ENCODE measurements at regions not wholly inside any gene's neighbourhood (a gene's known extent, or its start where the extent isn't known, plus 50 kb on each side); places are given as distances from the start of the nearest gene placed in this dataset.
A peak's percentile ranks its signal among the peaks of the same experiment; 100 is the strongest.
"Not testable (repeated sequence)": the region's sequence is repeated elsewhere in the genome, so short reads cannot be mapped to it uniquely, and the experiment has no call there.

DNA sequence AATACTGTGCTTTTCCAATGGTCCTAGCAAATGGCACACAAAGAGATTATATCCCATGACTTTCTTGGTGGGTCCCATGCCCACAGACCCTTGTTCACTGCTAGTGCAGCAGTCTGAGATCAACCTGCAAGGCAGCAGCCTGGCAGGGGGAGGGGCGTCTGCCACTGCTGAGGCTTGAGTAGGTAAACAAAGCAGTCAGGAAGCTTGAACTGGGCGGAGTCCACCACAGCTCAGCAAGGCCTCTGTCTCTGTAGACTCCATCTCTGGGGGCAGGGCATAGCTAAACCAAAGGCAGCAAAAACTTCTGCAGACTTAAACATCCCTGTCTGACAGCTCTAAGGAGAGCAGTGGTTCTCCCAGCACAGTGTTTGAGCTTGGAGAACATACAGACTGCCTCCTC lies 82.9 kb downstream of the ZNF737 start:
- DNase-seq (ENCODE audit: extremely low spot score, insufficient read length, low read depth) (no peak), FAIRE-seq (no peak)

DNA sequence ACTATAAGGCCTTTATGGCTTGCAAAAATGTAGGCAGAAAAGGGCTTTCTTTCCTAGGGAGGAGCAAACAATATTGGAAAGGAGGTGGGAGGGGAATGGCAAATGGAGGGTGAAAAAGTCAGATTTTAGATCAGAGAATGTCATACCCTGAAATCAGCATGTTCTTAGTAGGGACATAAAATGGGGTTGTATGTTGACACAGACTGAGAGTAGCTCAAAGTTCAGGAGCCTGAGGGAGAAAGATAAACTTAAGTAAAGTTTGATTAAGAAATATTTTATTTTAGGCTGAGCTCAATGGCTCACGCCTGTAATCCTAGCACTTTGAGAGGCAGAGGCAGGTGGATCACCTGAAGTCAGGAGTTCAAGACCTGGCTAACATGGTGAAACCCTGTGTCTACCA lies 83.8 kb downstream of the ZNF737 start:
- no peak for FAIRE-seq
- no peak for DNase-seq (ENCODE audit: extremely low spot score, insufficient read length, low read depth)

DNA sequence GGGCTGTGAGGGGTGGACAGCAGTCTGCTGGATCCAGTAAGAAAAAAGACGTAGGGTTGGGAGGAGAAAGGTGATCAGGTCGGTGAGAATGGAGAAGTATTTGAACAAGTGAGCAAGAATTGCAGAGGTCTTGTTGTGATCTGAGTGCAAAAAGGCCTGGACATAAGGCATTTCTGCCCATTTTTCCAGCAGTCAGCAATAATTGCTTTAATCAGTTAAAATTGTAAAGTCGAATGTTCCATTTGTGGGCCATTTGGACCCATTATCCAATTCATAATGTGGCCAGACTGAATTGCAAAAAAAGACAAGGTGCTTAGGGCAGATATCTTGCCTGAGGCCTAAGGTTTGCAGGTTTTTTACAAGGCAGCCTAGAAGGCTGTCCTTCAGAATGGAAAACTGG lies 86.1 kb downstream of the ZNF737 start:
- no peak for FAIRE-seq
- DNase-seq (ENCODE audit: extremely low spot score, insufficient read length, low read depth) = no peak

DNA sequence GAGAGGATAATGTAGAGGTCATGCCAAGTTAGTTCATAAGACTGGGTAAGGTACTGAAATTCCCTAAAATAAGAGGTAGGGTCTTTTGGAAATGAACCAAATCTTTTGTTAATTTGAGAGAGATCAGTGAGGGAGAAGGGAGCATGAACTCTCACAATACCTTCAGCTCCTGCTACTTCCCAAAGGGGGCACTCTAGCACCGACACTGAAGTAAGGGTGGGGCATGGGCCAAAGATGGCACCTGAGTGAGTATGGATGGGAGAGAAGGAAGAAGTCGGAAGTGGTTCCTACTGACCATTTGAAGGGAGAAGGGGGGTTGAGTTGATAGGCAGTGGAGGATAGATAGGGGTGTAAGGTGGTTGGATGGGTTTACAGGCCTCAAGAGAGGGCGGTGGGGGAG lies 86.6 kb downstream of the ZNF737 start:
- no peak for DNase-seq (ENCODE audit: extremely low spot score, insufficient read length, low read depth)
- FAIRE-seq = no peak

DNA sequence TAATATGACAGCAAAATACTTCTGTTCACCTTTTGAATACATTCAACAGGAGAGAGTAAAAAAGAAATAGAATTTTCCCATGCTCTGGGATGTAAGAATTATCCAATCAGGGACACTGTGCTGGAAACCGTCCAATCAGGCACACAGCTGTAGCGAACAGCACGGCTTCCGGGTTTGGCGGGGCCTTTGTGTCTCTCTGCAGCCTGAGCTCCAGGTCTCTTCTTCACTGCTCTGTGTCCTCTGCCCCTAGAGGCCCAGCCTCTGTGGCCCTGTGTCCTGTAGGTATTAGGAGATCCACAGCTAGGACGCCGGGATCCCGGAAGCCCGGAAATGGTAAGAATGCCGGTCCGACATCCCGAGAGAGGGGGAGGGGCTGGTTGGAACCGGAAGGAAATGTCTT lies 92.7 kb downstream of the ZNF737 start:
- no peak for FAIRE-seq

DNA sequence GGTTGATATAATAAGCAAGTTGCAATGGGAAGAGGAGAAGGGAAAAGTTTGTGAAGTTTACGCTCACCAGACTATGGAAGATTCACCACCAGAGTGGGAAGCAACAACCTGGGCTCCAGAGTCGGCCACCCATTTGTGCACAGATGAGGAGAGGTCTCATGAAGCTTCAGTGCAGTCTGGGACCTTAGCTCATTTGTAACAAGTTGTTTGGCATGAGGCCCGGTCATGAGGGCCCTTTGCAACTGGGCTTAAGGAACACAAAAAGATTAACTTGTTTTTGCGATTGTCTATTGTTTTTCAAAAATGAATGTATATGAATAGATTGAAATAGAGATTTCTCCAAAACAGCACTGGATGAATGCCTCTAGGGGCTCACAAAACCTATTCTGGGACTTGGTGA lies 94.2 kb downstream of the ZNF737 start:
- DNase-seq (ENCODE audit: extremely low spot score, insufficient read length, low read depth) (no peak), FAIRE-seq (no peak)

More for the DNA sequence above, 92.7 kb downstream of the ZNF737 start:
- no peak for DNase-seq (ENCODE audit: extremely low spot score, insufficient read length, low read depth)

DNA sequence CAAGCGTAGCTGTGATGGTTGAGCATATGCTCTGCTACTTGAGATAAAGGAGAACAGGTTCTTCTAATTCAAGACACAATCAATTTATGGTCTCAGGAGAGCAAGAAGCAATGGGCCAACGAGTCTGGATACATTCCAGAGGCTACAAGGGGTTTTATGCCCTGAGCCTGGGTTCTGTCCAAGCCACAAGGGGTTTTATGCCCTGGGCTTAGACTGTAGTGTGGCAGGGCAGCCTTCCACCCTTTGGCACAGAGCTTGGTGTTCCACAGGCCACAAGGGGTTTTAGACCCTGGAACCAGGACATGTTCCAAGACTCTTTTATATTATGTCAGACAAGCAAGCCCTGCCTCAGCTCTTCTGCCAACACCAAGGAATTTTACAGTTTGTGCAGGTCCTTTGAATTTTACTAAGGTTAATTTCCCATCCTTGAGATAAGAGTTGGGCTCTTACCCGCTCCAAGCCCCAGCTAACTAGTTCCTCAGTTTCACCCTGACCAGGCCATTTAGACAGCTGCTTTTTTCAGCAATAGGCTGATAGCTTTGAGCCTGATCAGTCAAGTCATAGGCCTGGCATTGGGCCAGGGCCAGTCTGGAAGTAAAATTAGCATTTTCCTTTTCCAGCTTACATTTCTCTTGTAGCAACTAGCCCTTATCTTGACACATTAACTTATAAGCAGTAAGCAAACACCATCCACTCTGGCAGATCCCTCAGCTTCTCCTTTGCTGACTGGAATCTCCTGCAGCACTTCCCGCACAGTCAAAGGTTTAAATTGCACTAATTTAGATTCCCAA lies 95.0 kb downstream of the ZNF737 start:
- DNase-seq (ENCODE audit: extremely low spot score, insufficient read length, low read depth) (no peak), FAIRE-seq (no peak)

DNA sequence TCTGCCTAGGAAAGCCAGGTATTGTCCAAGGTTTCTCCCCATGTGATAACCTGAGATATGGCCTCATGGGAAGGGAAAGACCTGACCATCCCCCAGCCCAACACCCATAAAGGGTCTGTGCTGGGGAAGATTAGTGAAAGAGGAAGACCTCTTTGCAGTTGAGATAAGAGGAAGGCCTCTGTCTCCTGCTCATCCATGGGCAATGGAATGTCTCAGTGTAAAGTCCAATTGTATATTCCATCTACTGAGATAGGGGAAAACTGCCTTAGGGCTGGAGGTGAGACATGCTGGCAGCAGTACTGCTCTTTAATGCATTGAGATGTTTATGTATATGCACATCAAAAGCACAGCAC lies 99.0 kb downstream of the ZNF737 start:
- not testable (repeated sequence) for FAIRE-seq; DNase-seq (ENCODE audit: extremely low spot score, insufficient read length, low read depth)

DNA sequence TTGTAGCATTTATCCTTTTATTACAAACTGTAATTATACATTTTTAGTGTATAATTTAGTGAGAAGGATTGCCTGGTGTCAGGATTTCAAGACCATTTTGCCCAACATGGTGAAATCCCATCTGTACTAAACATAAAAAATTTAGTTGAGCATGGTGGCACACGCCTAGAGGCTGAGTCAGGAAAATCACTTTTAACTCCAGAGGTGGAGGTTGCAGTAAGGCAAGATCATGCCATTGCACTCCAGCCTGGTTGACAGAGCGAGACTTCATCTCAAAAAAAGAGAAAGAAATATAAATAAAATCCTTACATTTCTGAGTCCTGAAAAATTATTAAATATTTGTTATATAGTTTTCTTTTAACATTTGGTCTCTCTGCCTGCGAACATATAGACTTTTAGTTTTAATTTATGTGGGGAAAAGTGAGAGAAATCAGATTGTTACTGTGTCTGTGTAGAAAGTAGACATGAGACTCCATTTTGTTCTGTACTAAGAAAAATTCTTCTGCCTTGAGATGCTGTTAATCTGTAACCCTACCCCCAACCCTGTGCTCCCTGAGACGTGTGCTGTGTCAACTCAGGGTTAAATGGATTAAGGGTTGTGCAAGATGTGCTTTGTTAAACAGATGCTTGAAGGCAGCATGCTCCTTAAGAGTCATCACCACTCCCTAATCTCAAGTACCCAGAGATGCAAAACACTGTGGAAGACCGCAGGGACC lies 99.5 kb downstream of the ZNF737 start:
- FAIRE-seq = not testable (repeated sequence)

DNA sequence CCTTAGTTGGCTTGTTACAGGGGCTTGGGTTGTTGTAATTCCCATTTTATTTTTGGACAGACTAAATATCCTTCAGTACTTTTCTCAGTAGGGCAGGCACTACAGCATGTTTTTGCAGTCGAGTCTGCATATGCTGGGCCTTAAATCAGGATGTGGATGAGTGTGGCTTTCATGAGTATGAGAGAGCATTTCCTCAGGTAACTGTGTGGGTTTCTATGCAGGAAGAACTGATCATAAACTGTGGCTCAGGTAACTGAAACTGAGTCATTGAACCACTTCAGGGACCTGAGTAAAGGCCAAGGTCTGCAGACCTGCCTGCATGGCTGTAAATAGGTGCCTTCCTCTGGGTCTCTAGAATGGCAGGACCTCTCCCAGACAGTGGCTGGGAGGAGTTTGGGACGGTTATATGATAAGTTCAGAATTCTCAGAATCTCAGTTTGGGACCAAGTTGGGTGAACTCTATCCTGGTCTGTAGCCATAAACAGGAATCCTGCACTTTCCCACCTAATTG lies 112.1 kb downstream of the ZNF737 start:
- DNase-seq (ENCODE audit: extremely low spot score, insufficient read length, low read depth) = no peak
- FAIRE-seq = no peak

More for the DNA sequence above, 99.5 kb downstream of the ZNF737 start:
- not testable (repeated sequence) for DNase-seq (ENCODE audit: extremely low spot score, insufficient read length, low read depth)

DNA sequence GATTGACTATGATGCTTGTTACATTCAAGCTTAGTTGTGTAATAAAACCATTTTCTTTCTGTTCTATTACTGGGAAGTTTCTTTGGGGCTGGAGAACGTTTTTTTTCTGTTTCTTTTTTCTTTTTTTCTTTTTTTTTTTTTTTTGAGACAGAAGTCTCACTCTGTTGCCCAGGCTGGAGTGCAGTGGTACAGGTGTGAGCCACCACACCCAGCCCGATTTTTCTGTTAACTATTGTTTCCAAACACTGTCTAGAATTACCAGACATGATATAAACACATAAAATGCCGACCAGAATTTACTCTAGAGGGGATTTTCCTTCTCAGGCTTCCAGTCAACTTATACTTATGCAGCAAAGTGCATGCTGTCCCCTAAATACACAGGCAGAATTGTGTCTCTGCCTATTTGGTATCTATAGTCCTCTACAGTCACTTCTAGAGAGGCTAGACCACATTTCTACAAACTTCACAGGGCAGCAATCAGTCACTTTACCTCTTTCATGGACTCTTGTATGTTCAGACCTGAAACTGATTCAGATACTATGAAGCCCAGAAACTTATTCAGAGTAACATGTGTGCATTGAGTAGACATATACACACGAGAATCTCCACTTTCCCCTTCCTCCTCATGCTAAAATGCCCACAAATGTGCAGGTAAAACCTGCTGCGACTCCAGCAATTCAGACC lies 121.2 kb downstream of the ZNF737 start:
- no peak for DNase-seq (ENCODE audit: extremely low spot score, insufficient read length, low read depth)
- no peak for FAIRE-seq

DNA sequence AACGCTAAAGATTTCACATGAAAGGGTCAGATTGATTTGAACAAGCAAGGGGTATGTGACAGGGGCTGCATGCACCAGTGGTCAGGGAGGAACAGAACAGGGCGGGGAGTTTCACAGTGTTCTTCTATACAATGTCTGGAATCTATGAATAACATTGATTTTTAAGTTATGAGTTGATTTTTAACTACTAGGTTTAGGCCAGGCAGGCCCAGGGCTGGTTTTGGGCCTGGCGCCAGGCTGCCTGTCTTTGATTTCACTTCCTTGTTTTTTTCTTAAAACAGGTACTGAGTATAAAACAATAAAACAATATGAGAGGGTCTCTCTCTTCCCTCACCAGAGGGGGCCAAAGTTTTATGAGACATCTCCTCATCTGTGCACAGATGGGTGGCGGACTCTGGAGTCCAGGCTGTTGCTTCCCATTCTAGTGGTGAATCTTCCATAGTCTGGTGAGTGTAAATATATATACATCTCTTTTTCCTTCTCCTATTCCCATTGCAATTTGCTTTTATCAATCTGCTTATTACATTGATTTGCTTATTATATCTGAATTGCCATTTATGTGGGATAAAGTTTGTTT lies 133.2 kb downstream of the ZNF737 start:
- DNase-seq (ENCODE audit: extremely low spot score, insufficient read length, low read depth) = not testable (repeated sequence)
- FAIRE-seq = peak; percentile 36

DNA sequence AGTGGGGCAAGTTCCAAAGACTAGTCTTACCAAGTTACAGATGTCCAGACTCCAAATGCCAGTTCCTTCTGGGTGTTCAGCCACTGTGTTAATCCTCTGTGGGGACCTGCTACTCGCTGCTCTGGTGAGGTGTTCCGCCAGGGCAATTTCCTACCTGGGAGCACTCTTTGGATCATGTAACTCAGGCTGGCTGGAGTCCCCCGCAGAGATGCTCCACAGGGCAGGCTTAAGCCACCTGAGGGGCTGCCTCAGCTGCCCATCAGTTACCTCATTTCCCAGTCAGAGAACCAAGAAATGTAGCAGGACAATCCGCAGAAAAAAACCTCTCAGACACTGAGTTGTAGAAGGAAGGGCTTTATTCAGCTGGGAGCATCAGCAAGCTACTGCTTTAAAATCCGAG lies 133.8 kb downstream of the ZNF737 start:
- no peak for DNase-seq (ENCODE audit: extremely low spot score, insufficient read length, low read depth)
- no peak for FAIRE-seq

DNA sequence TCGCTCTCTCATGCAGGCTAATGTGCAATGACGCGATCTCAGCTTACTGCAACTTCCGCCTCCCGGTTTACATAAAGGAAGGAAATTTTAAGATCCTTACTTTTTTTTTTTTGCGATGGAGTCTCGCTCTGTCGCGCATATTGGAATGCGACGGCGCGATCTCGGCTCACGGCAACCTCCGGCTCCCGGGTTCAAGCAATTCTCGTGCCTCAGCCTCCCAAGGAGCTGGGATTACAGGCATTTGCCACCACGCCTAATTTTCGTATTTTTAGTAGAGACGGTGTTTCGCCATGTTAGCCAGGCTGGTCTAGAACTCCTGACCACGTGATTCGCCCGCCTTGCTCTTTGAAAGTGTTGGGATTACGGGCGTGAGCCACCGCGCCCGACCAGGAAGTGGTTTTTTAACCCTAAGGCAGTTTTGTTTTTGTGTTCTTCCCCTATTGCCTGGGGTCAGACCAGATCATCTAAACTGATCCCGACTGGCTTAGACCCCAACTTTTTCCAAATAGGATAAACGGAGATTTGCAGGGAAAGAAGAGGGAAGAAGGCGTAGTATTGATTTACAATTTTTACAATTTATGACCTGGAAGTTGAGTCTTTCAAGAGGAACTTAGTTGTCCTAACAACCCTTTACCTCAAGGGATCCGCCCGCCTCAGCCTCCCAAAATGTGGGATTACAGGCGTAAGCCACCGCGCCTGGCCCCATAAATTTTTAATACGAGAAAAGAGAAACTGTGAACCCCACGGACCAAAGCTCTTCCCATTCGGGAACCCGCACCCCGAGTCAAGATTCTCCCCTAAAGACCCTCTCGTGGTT lies 142.0 kb downstream of the ZNF737 start:
- FAIRE-seq (no peak), DNase-seq (ENCODE audit: extremely low spot score, insufficient read length, low read depth) (no peak)

DNA sequence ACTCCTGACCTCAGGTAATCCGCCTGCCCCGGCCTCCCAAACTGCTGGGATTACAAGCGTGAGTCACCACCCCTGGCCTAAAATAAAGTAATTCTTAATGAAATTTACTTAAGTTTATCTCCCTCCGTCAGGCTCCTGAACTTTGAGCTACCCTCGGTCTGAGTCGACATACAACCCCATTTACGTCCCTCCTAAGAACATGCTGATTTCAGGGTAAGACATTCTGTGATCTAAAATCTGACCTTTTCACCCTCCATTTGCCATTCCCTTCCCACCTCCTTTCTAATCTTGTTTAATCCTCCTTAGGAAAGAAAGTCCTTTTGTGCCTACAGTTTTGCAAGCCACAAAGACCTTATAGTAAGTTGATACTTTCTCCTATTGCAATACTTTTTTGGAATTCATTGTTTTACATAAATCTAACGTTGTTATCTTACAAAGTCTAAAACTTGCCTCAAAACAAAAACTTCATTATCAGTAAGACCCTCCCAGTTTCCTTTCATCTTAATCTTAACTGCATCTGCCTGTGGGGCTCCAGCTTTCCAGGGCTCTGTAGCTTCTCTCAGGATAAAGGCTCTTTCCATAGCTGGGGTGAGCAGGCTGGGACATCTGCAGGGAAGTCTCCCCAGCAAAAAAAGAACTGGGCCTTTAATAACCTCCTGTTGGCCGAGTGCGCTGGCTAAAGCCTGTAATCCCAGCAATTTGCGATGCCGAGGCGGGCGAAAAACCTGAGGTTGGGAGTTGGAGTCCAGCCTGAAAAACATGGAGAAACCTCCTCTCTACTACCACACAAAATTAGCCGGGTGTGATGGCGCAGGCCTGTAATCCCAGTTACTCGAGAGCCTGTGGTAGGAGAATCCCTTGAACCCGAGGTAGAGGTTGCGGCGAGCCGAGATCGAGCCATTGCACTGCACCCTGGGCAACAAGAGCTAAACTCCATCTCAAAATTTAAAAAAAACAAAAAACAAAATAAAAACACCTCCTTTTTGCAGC lies 143.1 kb downstream of the ZNF737 start:
- FAIRE-seq = no peak
- no peak for DNase-seq (ENCODE audit: extremely low spot score, insufficient read length, low read depth)

DNA sequence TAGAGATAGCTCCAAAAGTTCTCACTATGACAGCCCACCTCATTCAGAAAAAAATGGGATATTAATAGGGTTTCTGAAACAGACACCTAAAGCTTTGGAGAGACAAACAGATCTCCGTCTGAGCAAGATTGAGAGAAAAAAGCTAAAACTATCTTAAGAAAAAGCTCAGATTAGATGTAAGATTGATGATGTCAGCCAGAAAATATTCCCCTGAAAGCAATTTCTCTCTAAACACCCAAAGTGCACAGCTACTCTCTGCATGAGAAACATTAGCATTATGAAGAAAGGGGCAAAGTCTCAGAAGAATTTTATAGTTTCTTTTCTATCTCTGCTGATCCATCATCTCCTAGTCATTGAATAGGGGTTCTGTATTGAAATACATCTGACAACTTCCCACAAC lies 148.9 kb downstream of the ZNF737 start:
- FAIRE-seq = no peak
- DNase-seq (ENCODE audit: extremely low spot score, insufficient read length, low read depth) = no peak

DNA sequence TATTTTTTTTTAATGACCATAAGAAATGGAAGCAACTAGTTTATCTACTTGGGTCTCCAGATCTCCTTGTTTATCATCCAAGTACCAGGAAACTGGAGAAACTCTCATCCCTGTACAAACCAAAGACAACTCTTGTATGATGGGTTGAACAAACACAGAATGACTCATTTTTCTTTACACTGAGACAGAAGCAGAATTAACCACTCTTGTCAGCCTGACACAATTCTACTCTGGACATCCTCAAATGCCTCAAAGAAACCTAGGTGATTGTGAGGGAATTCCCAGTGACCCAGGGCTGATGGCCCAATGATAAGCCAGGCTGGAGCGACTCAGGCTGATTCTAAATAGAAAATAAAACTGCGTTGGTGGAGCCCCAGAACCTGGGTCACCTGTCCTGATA lies 151.5 kb downstream of the ZNF737 start:
- no peak for FAIRE-seq
- DNase-seq (ENCODE audit: extremely low spot score, insufficient read length, low read depth) = no peak

DNA sequence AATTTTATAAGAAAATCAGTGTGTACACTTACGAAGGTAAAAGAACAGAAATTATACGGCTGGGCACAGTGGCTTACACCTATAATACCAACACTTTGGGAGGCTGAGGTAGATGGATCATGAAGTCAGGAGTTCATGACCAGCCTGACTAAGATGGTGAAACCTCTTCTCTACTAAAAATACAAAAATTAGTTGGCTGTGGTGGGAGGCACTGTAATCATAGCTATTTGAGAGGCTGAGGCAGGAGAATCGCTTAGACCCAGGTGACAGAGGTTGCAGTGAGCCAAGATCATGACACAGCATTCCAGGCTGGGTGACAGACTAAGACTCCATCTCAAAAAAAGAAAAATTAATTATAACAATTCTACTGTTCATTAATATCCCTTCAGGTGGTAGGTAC lies 151.9 kb downstream of the ZNF737 start:
- no peak for DNase-seq (ENCODE audit: extremely low spot score, insufficient read length, low read depth)
- FAIRE-seq = no peak

DNA sequence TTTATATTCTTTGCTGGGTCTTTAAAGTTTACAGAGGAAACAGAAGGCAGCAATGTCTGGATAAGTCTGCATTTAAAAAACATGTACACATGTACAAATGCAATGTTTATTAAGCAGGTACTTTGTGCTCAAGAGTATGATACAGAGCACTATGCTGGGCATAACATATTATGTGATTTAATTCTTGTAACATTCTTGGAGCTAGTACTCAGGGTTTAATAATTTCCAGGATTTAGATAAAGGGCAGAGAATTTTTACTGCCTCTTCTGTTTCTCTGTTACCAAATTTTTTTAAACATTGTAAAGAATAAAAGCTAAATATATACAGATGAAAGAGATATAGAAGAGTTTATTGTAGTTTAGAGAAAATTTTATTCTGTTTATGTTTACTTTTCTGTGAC lies 152.7 kb downstream of the ZNF737 start:
- FAIRE-seq = no peak
- DNase-seq (ENCODE audit: extremely low spot score, insufficient read length, low read depth) = no peak

Measured in GM18507 (cell line).